ENCODE measurements at regions not wholly inside any gene's neighbourhood (a gene's known extent, or its start where the extent isn't known, plus 50 kb on each side); places are given as distances from the start of the nearest gene placed in this dataset.

- no peak overlapping the region for H3K9ac ChIP-seq (ENCODE audit: low read depth, low read length)
- no peaks in the 10 kb centered on the region for H3K36me3 ChIP-seq (ENCODE audit: insufficient read depth, low read length)
- DNase-seq (no peak), ATAC-seq (ENCODE audit: insufficient read depth, low read depth) (no peak)
- H3K4me1 ChIP-seq (ENCODE audit: insufficient read depth, low read length), result no peaks in the 10 kb centered on the region
- TF ChIP-seq EZH2 (IDR thresholded peaks at IDR 0.05; ENCODE audit: borderline replicate concordance, low read depth, low read length, severe bottlenecking) (no peak), CTCF (IDR thresholded peaks at IDR 0.05; ENCODE audit: borderline replicate concordance, extremely low read depth, low read length, poor library complexity, severe bottlenecking) (no peak)
- no peak overlapping the region for H2AFZ ChIP-seq (ENCODE audit: low read depth, low read length)
- no peaks in the 10 kb centered on the region for H4K20me1 ChIP-seq (ENCODE audit: insufficient read depth, low read length)
- no peaks in the 10 kb centered on the region for H3K9me3 ChIP-seq (ENCODE audit: insufficient read depth, low read length, severe bottlenecking)
- no peaks in the 10 kb centered on the region for H3K27me3 ChIP-seq (ENCODE audit: insufficient read depth, low read length, poor library complexity)
- no peak overlapping the region for H3K4me2 ChIP-seq (ENCODE audit: insufficient read depth, low read length)
- H3K4me3 ChIP-seq (ENCODE audit: low read depth in 1 of 2, low read length in 2 of 2), result no peak overlapping the region
- H3K27ac ChIP-seq (ENCODE audit: low read length), result no peak overlapping the region
- no peaks in the 10 kb centered on the region for H3K79me2 ChIP-seq (ENCODE audit: insufficient read depth, low read length)
These were observed 245.9 kb downstream of the DLL1 start for GRCh38 chr6:170044836-170045562.

GRCh38 chr6:170043881-170044790, 246.7 kb downstream of the DLL1 start:
- Histone ChIP-seq H3K4me3 (ENCODE audit: low read depth in 1 of 2, low read length in 2 of 2) (no peak overlapping the region), H3K4me1 (ENCODE audit: insufficient read depth, low read length) (no peaks in the 10 kb centered on the region), H3K36me3 (ENCODE audit: insufficient read depth, low read length) (no peaks in the 10 kb centered on the region), H3K27ac (ENCODE audit: low read length) (no peak overlapping the region), H4K20me1 (ENCODE audit: insufficient read depth, low read length) (no peaks in the 10 kb centered on the region), H3K27me3 (ENCODE audit: insufficient read depth, low read length, poor library complexity) (no peaks in the 10 kb centered on the region), H3K9me3 (ENCODE audit: insufficient read depth, low read length, severe bottlenecking) (no peaks in the 10 kb centered on the region), H3K4me2 (ENCODE audit: insufficient read depth, low read length) (no peak overlapping the region), H3K79me2 (ENCODE audit: insufficient read depth, low read length) (no peaks in the 10 kb centered on the region), H2AFZ (ENCODE audit: low read depth, low read length) (no peak overlapping the region), H3K9ac (ENCODE audit: low read depth, low read length) (no peak overlapping the region)
- TF ChIP-seq EZH2 (IDR thresholded peaks at IDR 0.05; ENCODE audit: borderline replicate concordance, low read depth, low read length, severe bottlenecking), result no peak
- TF ChIP-seq CTCF (IDR thresholded peaks at IDR 0.05; ENCODE audit: borderline replicate concordance, extremely low read depth, low read length, poor library complexity, severe bottlenecking), result no peak
- ATAC-seq (ENCODE audit: insufficient read depth, low read depth), result no peak
- no peak for DNase-seq

GRCh38 chr6:170043150-170043819, 247.6 kb downstream of the DLL1 start:
- H3K9me3 ChIP-seq (ENCODE audit: insufficient read depth, low read length, severe bottlenecking), result no peaks in the 10 kb centered on the region
- no peak overlapping the region for H3K9ac ChIP-seq (ENCODE audit: low read depth, low read length)
- no peak overlapping the region for H2AFZ ChIP-seq (ENCODE audit: low read depth, low read length)
- no peak overlapping the region for H3K4me3 ChIP-seq (ENCODE audit: low read depth in 1 of 2, low read length in 2 of 2)
- no peaks in the 10 kb centered on the region for H3K4me1 ChIP-seq (ENCODE audit: insufficient read depth, low read length)
- no peak for TF ChIP-seq EZH2 (IDR thresholded peaks at IDR 0.05; ENCODE audit: borderline replicate concordance, low read depth, low read length, severe bottlenecking)
- no peak for TF ChIP-seq CTCF (IDR thresholded peaks at IDR 0.05; ENCODE audit: borderline replicate concordance, extremely low read depth, low read length, poor library complexity, severe bottlenecking)
- DNase-seq (no peak), ATAC-seq (ENCODE audit: insufficient read depth, low read depth) (no peak)
- no peaks in the 10 kb centered on the region for H3K79me2 ChIP-seq (ENCODE audit: insufficient read depth, low read length)
- H4K20me1 ChIP-seq (ENCODE audit: insufficient read depth, low read length), result no peaks in the 10 kb centered on the region
- no peak overlapping the region for H3K27ac ChIP-seq (ENCODE audit: low read length)
- no peaks in the 10 kb centered on the region for H3K36me3 ChIP-seq (ENCODE audit: insufficient read depth, low read length)
- H3K27me3 ChIP-seq (ENCODE audit: insufficient read depth, low read length, poor library complexity), result no peaks in the 10 kb centered on the region
- H3K4me2 ChIP-seq (ENCODE audit: insufficient read depth, low read length), result no peak overlapping the region

Measured in DND-41 (cell line).